Nephron (organoid): ENCODE measurements at regions not wholly inside any gene's neighbourhood (a gene's known extent, or its start where the extent isn't known, plus 50 kb on each side); places are given as distances from the start of the nearest gene placed in this dataset.
"Not testable (repeated sequence)": the region's sequence is repeated elsewhere in the genome, so short reads cannot be mapped to it uniquely, and the experiment has no call there.

Experiments used
- H3K27ac Mint-ChIP-seq, 3 experiments: 2 replicates each; pipeline ENCODE4 v1.8.0; 2020; ENCODE audit warnings: mixed read lengths in 3 of 3, mild to moderate bottlenecking in 2 of 3, moderate library complexity in 1 of 3
- H3K27me3 Mint-ChIP-seq: 2 replicates; pipeline ENCODE4 v1.8.0; 2021; ENCODE audit warnings: low read depth, mild to moderate bottlenecking, moderate library complexity, mixed read lengths
- H3K36me3 Mint-ChIP-seq: 2 replicates; pipeline ENCODE4 v1.8.0; 2020; ENCODE audit warnings: low read depth, mixed read lengths
- H3K4me1 Mint-ChIP-seq: 2 replicates; pipeline ENCODE4 v1.8.0; 2020; ENCODE audit warnings: mixed read lengths
- H3K4me3 Mint-ChIP-seq, 3 experiments: 2 replicates each; pipeline ENCODE4 v1.8.0; 2020; ENCODE audit warnings: mild to moderate bottlenecking in 3 of 3, mixed read lengths in 3 of 3, moderate library complexity in 2 of 3
- H3K9me3 Mint-ChIP-seq: 2 replicates; pipeline ENCODE4 v1.8.0; 2020; ENCODE audit warnings: mixed read lengths
- TF ChIP-seq, protein P1 (sequence below), 3 experiments: fragments of 200-600 bp; sonication (generic); IDR thresholded peaks; one replicate each; pipeline ENCODE4 v1.5.0; 2021; ENCODE audit warnings: antibody characterized with exemption in 3 of 3; ENCODE audit not compliant: unreplicated experiment in 3 of 3

- H3K4me3 Mint-ChIP-seq, H3K27ac Mint-ChIP-seq, H3K27me3 Mint-ChIP-seq, H3K4me1 Mint-ChIP-seq: not testable (repeated sequence)
- H3K36me3 Mint-ChIP-seq, result peaks cover 51% of the 10 kb centered on the region
- H3K9me3 Mint-ChIP-seq, result peaks cover 38% of the 10 kb centered on the region
Observed at GRCh38 chr7:24629958-24630357, 56.7 kb downstream of the PALS2 start.

GRCh38 chr7:24630596-24630995 lies 57.3 kb downstream of the PALS2 start:
- TF ChIP-seq, protein P1, sequence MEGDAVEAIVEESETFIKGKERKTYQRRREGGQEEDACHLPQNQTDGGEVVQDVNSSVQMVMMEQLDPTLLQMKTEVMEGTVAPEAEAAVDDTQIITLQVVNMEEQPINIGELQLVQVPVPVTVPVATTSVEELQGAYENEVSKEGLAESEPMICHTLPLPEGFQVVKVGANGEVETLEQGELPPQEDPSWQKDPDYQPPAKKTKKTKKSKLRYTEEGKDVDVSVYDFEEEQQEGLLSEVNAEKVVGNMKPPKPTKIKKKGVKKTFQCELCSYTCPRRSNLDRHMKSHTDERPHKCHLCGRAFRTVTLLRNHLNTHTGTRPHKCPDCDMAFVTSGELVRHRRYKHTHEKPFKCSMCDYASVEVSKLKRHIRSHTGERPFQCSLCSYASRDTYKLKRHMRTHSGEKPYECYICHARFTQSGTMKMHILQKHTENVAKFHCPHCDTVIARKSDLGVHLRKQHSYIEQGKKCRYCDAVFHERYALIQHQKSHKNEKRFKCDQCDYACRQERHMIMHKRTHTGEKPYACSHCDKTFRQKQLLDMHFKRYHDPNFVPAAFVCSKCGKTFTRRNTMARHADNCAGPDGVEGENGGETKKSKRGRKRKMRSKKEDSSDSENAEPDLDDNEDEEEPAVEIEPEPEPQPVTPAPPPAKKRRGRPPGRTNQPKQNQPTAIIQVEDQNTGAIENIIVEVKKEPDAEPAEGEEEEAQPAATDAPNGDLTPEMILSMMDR (IDR thresholded peaks at IDR 0.05; ENCODE audit: unreplicated experiment in 3 of 3), result no peak
- Mint-ChIP-seq H3K27me3 (no peaks in the 10 kb centered on the region), H3K36me3 (peaks cover 49% of the 10 kb centered on the region), H3K9me3 (peaks cover 36% of the 10 kb centered on the region), H3K4me1 (no peaks in the 10 kb centered on the region), H3K27ac (no peak overlapping the region), H3K4me3 (no peak overlapping the region)

DNA sequence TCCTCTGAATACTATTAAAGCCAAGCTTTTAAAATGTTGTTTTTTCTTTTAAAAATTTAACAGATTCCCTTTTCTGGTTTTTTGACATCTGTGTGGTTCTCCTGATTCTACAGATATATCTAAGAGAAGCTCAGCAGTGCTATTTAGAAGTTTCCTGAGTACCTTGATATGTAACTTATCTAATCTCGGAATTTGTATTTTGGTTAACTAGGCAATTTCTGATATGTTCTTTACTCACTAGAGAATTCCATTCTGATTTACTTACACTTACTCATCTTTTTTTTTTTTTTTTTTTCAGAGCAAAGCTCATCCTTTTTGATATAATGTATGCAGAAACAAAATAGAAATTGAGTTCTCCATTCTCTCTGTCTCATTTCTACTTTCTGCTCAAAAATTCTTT lies 63.8 kb downstream of the PALS2 start:
- TF ChIP-seq, protein P1 (IDR thresholded peaks at IDR 0.05; ENCODE audit: unreplicated experiment in 3 of 3), result no peak
- Mint-ChIP-seq H3K9me3 (peaks cover 4% of the 10 kb centered on the region), H3K27ac (no peak overlapping the region), H3K36me3 (peaks cover 19% of the 10 kb centered on the region), H3K27me3 (no peaks in the 10 kb centered on the region), H3K4me1 (no peaks in the 10 kb centered on the region), H3K4me3 (no peak overlapping the region)

DNA sequence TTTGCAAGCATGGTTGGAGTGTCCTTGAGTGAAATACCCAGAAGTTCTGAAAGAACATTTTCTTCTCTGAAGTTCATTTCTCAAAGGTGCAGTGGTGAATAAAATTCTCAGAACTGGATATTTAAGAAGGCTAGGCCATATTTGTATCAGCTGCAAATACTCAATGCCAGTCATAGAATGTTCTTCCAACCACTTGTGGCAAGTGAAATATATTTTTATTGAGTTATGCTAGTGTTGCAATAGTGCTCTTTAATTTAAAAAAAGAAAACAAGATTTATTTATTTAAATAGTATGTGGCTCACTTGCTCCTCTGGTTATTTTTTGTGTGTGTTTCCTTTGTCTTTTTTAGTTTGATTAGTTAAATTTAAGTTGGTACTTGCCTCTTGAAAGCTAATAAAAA lies 64.5 kb downstream of the PALS2 start:
- Mint-ChIP-seq H3K4me1 (no peaks in the 10 kb centered on the region), H3K4me3 (no peak overlapping the region), H3K9me3 (peaks cover 4% of the 10 kb centered on the region), H3K27me3 (no peaks in the 10 kb centered on the region), H3K27ac (no peak overlapping the region), H3K36me3 (peaks cover 24% of the 10 kb centered on the region)
- TF ChIP-seq, protein P1 (IDR thresholded peaks at IDR 0.05; ENCODE audit: unreplicated experiment in 3 of 3), result no peak

DNA sequence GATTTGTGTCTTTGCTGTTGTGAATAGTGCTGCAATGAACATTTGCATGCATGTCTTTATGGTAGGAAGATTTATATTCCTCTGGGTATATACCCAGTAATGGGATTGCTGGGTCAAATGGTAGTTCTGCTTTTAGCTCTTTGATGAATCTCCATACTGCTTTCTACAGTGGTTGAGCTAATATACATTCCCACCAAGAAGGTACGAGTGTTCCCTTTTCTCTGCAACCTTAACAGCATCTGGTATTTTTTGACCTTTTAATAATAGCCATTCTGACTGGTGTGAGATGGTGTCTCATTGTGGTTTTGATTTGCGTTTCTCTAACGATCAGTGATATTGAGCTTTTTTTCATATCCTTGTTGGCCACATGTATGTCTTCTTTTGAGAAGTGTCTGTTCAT lies 71.3 kb downstream of the PALS2 start:
- H3K27me3 Mint-ChIP-seq, H3K9me3 Mint-ChIP-seq, H3K4me1 Mint-ChIP-seq, H3K27ac Mint-ChIP-seq, H3K4me3 Mint-ChIP-seq: not testable (repeated sequence)
- H3K36me3 Mint-ChIP-seq, result peaks cover 47% of the 10 kb centered on the region
